HUES6 (cell line): ENCODE measurements at regions not wholly inside any gene's neighbourhood (a gene's known extent, or its start where the extent isn't known, plus 50 kb on each side); places are given as distances from the start of the nearest gene placed in this dataset.

Source experiments
- H3K27ac ChIP-seq: 2 replicates; pipeline ENCODE4 v1.7.0; 2013; ENCODE audit warnings: low read depth, mild to moderate bottlenecking, low read length, inconsistent platforms
- H3K27me3 ChIP-seq: 2 replicates; pipeline ENCODE4 v1.6.1; 2013; ENCODE audit warnings: low read length; ENCODE audit not compliant: control insufficient read depth, insufficient read depth
- H3K36me3 ChIP-seq: 2 replicates; pipeline ENCODE4 v1.6.1; 2013; ENCODE audit warnings: low read length; ENCODE audit not compliant: control insufficient read depth, insufficient read depth
- H3K4me1 ChIP-seq: 2 replicates; pipeline ENCODE4 v1.6.1; 2013; ENCODE audit warnings: low read length; ENCODE audit not compliant: control insufficient read depth, insufficient read depth
- H3K4me3 ChIP-seq: 2 replicates; pipeline ENCODE4 v1.5.1; 2013; ENCODE audit warnings: low read depth, low read length
- H3K9ac ChIP-seq: one replicate; pipeline ENCODE4 v1.6.1; 2013; ENCODE audit warnings: mild to moderate bottlenecking, low read length
- H3K9me3 ChIP-seq: 2 replicates; pipeline ENCODE4 v1.6.1; 2013; ENCODE audit warnings: low read depth, low read length; ENCODE audit not compliant: control insufficient read depth, insufficient read depth

GRCh38 chr14:37968664-37969240, 239.0 kb upstream of the SSTR1 start:
- no peaks in the 10 kb centered on the region for H3K27me3 ChIP-seq
- no peaks in the 10 kb centered on the region for H3K36me3 ChIP-seq
- H3K9ac ChIP-seq, result no peak overlapping the region
- H3K27ac ChIP-seq, result no peak overlapping the region
- H3K4me1 ChIP-seq, result no peaks in the 10 kb centered on the region; the same call in 1 of the 2 replicates
- H3K4me3 ChIP-seq, result no peak overlapping the region
- peaks cover 4% of the 10 kb centered on the region; the same call in 1 of the 2 replicates for H3K9me3 ChIP-seq

- Histone ChIP-seq H3K27me3 (no peaks in the 10 kb centered on the region), H3K27ac (no peak overlapping the region), H3K36me3 (no peaks in the 10 kb centered on the region), H3K4me1 (no peaks in the 10 kb centered on the region; the same call in 1 of the 2 replicates), H3K9me3 (no peaks in the 10 kb centered on the region), H3K9ac (no peak overlapping the region), H3K4me3 (no peak overlapping the region)
Observed at GRCh38 chr14:37969511-37969979, 238.2 kb upstream of the SSTR1 start.

- Histone ChIP-seq H3K4me1 (no peaks in the 10 kb centered on the region; the same call in 1 of the 2 replicates), H3K36me3 (no peaks in the 10 kb centered on the region), H3K9ac (no peak overlapping the region), H3K27ac (no peak overlapping the region), H3K9me3 (no peaks in the 10 kb centered on the region), H3K27me3 (no peaks in the 10 kb centered on the region), H3K4me3 (no peak overlapping the region)
Observed at GRCh38 chr14:37970696-37971095, 237.0 kb upstream of the SSTR1 start.

GRCh38 chr14:37972941-37973887, 234.5 kb upstream of the SSTR1 start:
- Histone ChIP-seq H3K4me3 (no peak overlapping the region), H3K9ac (no peak overlapping the region), H3K36me3 (no peaks in the 10 kb centered on the region), H3K9me3 (0 out of 2 replicates have a peak, but pooled peaks cover 2% of the 10 kb centered on the region), H3K27ac (no peak overlapping the region), H3K4me1 (no peaks in the 10 kb centered on the region; the same call in 1 of the 2 replicates), H3K27me3 (no peaks in the 10 kb centered on the region)

- Histone ChIP-seq H3K27me3 (no peaks in the 10 kb centered on the region), H3K9me3 (0 out of 2 replicates have a peak, but pooled peaks cover 2% of the 10 kb centered on the region), H3K36me3 (no peaks in the 10 kb centered on the region), H3K27ac (no peak overlapping the region), H3K4me1 (no peaks in the 10 kb centered on the region; the same call in 1 of the 2 replicates), H3K9ac (no peak overlapping the region), H3K4me3 (no peak overlapping the region)
Observed at GRCh38 chr14:37974421-37974820, 233.3 kb upstream of the SSTR1 start.

GRCh38 chr14:37977481-37977880, 230.2 kb upstream of the SSTR1 start:
- Histone ChIP-seq H3K4me1 (no peaks in the 10 kb centered on the region), H3K4me3 (no peak overlapping the region), H3K9me3 (peaks cover 24% of the 10 kb centered on the region), H3K9ac (no peak overlapping the region), H3K27ac (no peak overlapping the region), H3K27me3 (no peaks in the 10 kb centered on the region), H3K36me3 (no peaks in the 10 kb centered on the region)

- Histone ChIP-seq H3K4me1 (peaks cover 6% of the 10 kb centered on the region; the same call in 1 of the 2 replicates), H3K9me3 (peaks cover 25% of the 10 kb centered on the region), H3K9ac (no peak overlapping the region), H3K27me3 (no peaks in the 10 kb centered on the region), H3K27ac (no peak overlapping the region), H3K4me3 (no peak overlapping the region), H3K36me3 (no peaks in the 10 kb centered on the region)
Observed at GRCh38 chr14:37985826-37986470, 221.8 kb upstream of the SSTR1 start.

- H3K27ac ChIP-seq, result no peak overlapping the region
- no peaks in the 10 kb centered on the region for H3K27me3 ChIP-seq
- H3K9ac ChIP-seq, result no peak overlapping the region
- peaks cover 17% of the 10 kb centered on the region; the same call in 1 of the 2 replicates for H3K4me1 ChIP-seq
- H3K4me3 ChIP-seq, result no peak overlapping the region
- peaks cover 2% of the 10 kb centered on the region; the same call in 1 of the 2 replicates for H3K9me3 ChIP-seq
- no peaks in the 10 kb centered on the region for H3K36me3 ChIP-seq
Observed at GRCh38 chr14:37988472-37988871, 219.2 kb upstream of the SSTR1 start.

- Histone ChIP-seq H3K27ac (no peak overlapping the region), H3K4me1 (peaks cover 26% of the 10 kb centered on the region), H3K27me3 (no peaks in the 10 kb centered on the region), H3K4me3 (no peak overlapping the region), H3K9me3 (no peaks in the 10 kb centered on the region; the same call in 1 of the 2 replicates), H3K9ac (no peak overlapping the region), H3K36me3 (no peaks in the 10 kb centered on the region)
Observed at GRCh38 chr14:37991027-37991426, 216.7 kb upstream of the SSTR1 start.

GRCh38 chr14:37992499-37992898, 215.2 kb upstream of the SSTR1 start:
- Histone ChIP-seq H3K27me3 (no peaks in the 10 kb centered on the region), H3K4me1 (peaks cover 22% of the 10 kb centered on the region), H3K27ac (no peak overlapping the region), H3K36me3 (no peaks in the 10 kb centered on the region), H3K9me3 (no peaks in the 10 kb centered on the region; the same call in 1 of the 2 replicates), H3K9ac (no peak overlapping the region), H3K4me3 (no peak overlapping the region)
